ENCODE measurements at regions not wholly inside any gene's neighbourhood (a gene's known extent, or its start where the extent isn't known, plus 50 kb on each side); places are given as distances from the start of the nearest gene placed in this dataset.
"Not testable (repeated sequence)": the region's sequence is repeated elsewhere in the genome, so short reads cannot be mapped to it uniquely, and the experiment has no call there.

- Histone ChIP-seq H3K4me1 (no peaks in the 10 kb centered on the region), H3K9me3 (no peaks in the 10 kb centered on the region), H3K27ac (no peak overlapping the region), H3K36me3 (replicated peaks in 1 of 2; ENCODE audit: insufficient read depth in 1 of 2, low read depth in 2 of 2) (no peaks in the 10 kb centered on the region), H3K27me3 (no peaks in the 10 kb centered on the region), H3K4me3 (no peak overlapping the region)
- intact Hi-C loops (cut with DNase I), result no loop called here
- no peak for ATAC-seq
- TF ChIP-seq POLR2A (IDR thresholded peaks at IDR 0.05) (no peak), CTCF (IDR thresholded peaks at IDR 0.05) (no peak)
- DNase-seq, result no peak
- 65 to 73% methylated on average over 4 of the region's 4 CpGs for WGBS, 2 donors
Observed at GRCh38 chr4:138774940-138775339, 240.6 kb upstream of the NOCT start.

GRCh38 chr4:138774125-138774524 is 241.5 kb upstream of the NOCT start:
- H3K4me1 ChIP-seq, result not testable (repeated sequence)
- 77 to 91% methylated on average over 4 of the region's 4 CpGs for WGBS, 2 donors

GRCh38 chr4:138773321-138773720 is 242.3 kb upstream of the NOCT start:
- Histone ChIP-seq H3K4me3 (no peak overlapping the region), H3K36me3 (replicated peaks in 1 of 2; ENCODE audit: insufficient read depth in 1 of 2, low read depth in 2 of 2) (no peaks in the 10 kb centered on the region), H3K4me1 (no peaks in the 10 kb centered on the region), H3K9me3 (no peaks in the 10 kb centered on the region), H3K27me3 (no peaks in the 10 kb centered on the region), H3K27ac (no peak overlapping the region)
- no peak for DNase-seq
- ATAC-seq, result no peak
- TF ChIP-seq CTCF (IDR thresholded peaks at IDR 0.05) (no peak), POLR2A (IDR thresholded peaks at IDR 0.05) (no peak)
- 89 to 95% methylated on average over 3 of the region's 3 CpGs for WGBS, 2 donors
- intact Hi-C loops (cut with DNase I), result no loop called here

More at GRCh38 chr4:138774125-138774524, 241.5 kb upstream of the NOCT start:
- H3K36me3 ChIP-seq (replicated peaks in 1 of 2; ENCODE audit: insufficient read depth in 1 of 2, low read depth in 2 of 2); intact Hi-C loops (cut with DNase I); H3K27me3 ChIP-seq; H3K4me3 ChIP-seq; H3K9me3 ChIP-seq; ATAC-seq; DNase-seq; H3K27ac ChIP-seq: not testable (repeated sequence)

- H3K36me3 ChIP-seq (replicated peaks in 1 of 2; ENCODE audit: insufficient read depth in 1 of 2, low read depth in 2 of 2), result no peaks in the 10 kb centered on the region
- TF ChIP-seq POLR2A (IDR thresholded peaks at IDR 0.05) (no peak), CTCF (IDR thresholded peaks at IDR 0.05) (no peak)
- H3K9me3 ChIP-seq, result no peaks in the 10 kb centered on the region
- intact Hi-C loops (cut with DNase I), result no loop called here
- H3K4me3 ChIP-seq, result no peak overlapping the region
- no peaks in the 10 kb centered on the region for H3K27me3 ChIP-seq
- DNase-seq, result no peak
- no peaks in the 10 kb centered on the region for H3K4me1 ChIP-seq
- H3K27ac ChIP-seq, result no peak overlapping the region
- no peak for ATAC-seq
Observed at GRCh38 chr4:138772366-138772765, 243.2 kb upstream of the NOCT start.

GRCh38 chr4:138770818-138771217 is 244.8 kb upstream of the NOCT start:
- DNase-seq, result no peak
- no peak for ATAC-seq
- WGBS, 2 donors, result 66 to 77% methylated on average over 4 of the region's 4 CpGs
- Histone ChIP-seq H3K36me3 (replicated peaks in 1 of 2; ENCODE audit: insufficient read depth in 1 of 2, low read depth in 2 of 2) (no peaks in the 10 kb centered on the region), H3K9me3 (no peaks in the 10 kb centered on the region), H3K27me3 (no peaks in the 10 kb centered on the region), H3K4me3 (no peak overlapping the region), H3K27ac (no peak overlapping the region), H3K4me1 (no peaks in the 10 kb centered on the region)
- no peak for TF ChIP-seq CTCF (IDR thresholded peaks at IDR 0.05)
- TF ChIP-seq POLR2A (IDR thresholded peaks at IDR 0.05), result no peak
- intact Hi-C loops (cut with DNase I), result no loop called here
